ENCODE measurements at regions not wholly inside any gene's neighbourhood (a gene's known extent, or its start where the extent isn't known, plus 50 kb on each side); places are given as distances from the start of the nearest gene placed in this dataset.
"Not testable (repeated sequence)": the region's sequence is repeated elsewhere in the genome, so short reads cannot be mapped to it uniquely, and the experiment has no call there.

GRCh38 chr5:111826064-111826463, 69.1 kb upstream of the NREP start:
- DNase-seq = no peak

DNA sequence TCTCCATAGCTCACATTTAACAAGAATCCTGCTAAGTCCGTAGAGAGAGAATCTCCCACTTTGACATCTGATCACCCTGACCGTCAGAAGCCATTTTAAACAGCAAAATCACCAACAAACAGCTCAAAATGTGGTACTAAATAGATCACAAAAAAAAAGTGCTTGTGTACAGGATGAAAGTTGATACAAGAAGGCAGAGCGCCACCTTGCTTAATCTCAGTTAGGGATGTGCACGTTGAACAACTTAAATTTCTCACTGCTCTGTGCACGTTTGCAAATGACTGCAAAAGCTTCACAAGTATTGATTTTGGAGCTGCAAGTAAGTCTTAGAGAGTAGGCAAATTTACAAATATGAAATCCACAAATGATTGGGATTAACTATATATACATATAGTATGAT, 63.1 kb upstream of the NREP start:
- DNase-seq = no peak

- not testable (repeated sequence) for DNase-seq
Observed at GRCh38 chr5:111819028-111819427, 62.0 kb upstream of the NREP start.

DNA sequence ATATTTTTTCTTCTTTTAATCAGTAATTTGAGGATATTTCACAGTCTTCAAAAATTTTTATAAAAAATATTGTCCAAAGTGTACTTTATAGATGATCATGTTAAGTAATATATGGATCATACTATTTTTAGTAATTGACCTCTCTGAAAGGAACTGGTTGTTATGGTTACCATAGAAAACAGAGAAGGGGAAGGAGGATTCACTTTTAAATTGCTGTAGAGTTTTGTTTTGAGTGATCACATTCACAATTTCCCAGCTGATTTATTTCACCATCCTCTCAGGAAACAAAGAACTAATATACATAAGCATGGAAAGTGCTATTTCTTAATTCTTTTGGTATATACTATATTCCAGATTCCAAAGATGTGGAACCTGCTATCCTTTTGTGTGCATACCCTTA, 56.5 kb upstream of the NREP start:
- no peak for DNase-seq

DNA sequence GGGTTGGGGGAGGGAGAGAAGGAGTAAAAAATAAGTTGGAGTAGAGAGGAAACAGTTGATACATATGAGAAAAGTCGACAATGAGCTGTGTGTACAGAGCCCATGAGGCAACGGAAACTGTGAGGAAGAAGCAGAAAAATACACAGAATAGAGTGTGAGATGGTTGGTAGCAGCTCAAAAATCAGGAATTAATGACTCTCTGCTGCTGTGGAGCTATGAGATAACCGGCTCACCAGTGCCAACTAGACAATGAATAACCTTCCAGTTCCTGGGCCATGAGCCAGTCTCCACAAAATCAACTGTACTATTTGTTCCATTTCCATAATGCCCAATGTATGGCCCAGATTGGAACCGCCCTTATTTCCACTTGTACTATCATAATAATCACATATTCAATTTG, 53.1 kb upstream of the NREP start:
- DNase-seq = no peak
